ENCODE measurements at regions not wholly inside any gene's neighbourhood (a gene's known extent, or its start where the extent isn't known, plus 50 kb on each side); places are given as distances from the start of the nearest gene placed in this dataset.

DNA sequence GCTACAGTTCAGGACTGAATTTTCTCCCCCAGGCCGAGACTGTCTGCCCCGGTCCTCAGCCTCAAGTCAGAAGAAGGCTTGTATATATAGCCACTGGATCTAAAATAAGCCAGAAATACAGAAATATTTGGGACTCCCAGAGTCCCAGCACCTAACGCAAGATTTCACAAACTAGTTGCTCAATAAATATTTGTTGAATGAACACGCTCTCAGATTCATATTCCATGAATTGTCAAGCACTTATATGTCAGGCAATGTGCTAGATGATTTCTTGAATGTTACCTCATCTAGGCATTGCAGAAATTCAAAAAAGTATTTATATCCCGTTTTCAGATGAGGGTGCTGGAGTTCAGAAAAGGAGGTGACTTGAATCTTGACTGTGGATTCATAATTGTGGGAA is 163.7 kb upstream of the KLHL29 start:
- TF ChIP-seq, protein P1, sequence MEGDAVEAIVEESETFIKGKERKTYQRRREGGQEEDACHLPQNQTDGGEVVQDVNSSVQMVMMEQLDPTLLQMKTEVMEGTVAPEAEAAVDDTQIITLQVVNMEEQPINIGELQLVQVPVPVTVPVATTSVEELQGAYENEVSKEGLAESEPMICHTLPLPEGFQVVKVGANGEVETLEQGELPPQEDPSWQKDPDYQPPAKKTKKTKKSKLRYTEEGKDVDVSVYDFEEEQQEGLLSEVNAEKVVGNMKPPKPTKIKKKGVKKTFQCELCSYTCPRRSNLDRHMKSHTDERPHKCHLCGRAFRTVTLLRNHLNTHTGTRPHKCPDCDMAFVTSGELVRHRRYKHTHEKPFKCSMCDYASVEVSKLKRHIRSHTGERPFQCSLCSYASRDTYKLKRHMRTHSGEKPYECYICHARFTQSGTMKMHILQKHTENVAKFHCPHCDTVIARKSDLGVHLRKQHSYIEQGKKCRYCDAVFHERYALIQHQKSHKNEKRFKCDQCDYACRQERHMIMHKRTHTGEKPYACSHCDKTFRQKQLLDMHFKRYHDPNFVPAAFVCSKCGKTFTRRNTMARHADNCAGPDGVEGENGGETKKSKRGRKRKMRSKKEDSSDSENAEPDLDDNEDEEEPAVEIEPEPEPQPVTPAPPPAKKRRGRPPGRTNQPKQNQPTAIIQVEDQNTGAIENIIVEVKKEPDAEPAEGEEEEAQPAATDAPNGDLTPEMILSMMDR (IDR thresholded peaks at IDR 0.05) = no peak
- TF ChIP-seq POLR2AphosphoS5 (IDR thresholded peaks at IDR 0.05; ENCODE audit: insufficient read depth in 1 of 2, low read depth in 1 of 2) = no peak

Data from vagina (tissue), 2 donors.